NCI-H1930 (cell line): ENCODE measurements at regions not wholly inside any gene's neighbourhood (a gene's known extent, or its start where the extent isn't known, plus 50 kb on each side); places are given as distances from the start of the nearest gene placed in this dataset.
"Not testable (repeated sequence)": the region's sequence is repeated elsewhere in the genome, so short reads cannot be mapped to it uniquely, and the experiment has no call there.

Source experiments
- DNase-seq, 2 experiments: peaks; one replicate each; lab custom pipeline; 2025; lab: John Stamatoyannopoulos, UW

DNA sequence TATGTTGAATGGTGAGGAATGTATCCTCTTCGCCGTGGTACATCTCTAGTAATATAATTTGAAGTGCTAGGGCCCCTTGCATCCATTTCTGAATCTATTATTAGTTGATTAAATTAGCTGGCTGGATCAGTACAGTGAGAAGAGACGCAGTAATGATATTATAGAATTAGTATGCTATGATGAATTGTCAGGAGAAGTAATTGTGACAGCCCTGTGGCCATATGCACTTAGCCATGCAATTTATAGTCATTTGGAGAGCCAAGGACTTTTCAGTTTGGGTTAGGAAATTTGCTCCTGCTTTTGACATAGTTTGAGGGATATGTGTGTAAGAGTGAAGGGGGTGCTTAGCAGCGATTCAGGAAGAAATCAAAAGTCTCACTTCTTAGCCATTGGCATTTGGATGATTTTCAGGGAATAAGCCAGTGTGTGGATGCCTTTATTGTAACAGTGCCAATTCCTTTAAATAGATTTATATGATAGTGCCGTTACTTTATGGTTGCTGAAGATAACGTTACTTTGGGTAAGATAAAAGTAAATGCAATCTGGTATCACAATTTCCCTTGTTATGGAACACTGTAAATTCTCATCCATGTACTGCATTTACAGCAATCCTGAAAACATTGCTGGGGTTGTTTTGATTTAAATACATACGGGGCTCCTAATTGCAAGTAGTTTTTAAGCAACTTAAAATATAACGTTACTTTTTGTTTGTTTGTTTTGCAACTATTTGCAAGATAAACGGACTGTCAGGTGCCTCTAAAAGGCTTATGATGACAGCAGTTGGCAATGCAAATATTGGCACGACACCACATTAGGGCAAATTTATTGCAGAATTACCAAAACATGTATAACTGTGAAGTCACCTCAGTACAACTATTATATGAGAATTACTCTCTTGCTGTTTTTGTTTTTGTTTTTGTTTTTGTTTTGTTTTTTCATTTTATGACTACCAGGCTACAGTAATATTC lies 875.4 kb upstream of the WWC1 start:
- no peak for DNase-seq

DNA sequence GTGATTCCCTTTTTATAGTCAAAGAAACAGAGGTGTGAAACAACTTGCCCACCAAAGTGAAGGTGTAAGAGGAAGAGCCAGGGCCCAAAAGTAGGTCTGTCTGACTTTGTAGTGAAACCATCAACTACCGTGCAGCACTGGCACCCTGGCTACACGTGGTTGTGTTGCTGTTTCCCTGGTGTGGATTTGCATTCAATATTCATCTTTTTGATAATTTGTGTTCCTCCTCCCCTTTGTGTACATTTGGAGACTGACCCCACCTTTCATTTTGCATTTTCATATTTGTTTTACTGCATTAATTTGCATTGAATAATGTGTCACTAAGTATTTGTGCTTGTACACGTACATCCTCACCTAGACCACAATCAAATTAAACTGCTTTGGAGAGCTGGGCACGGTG lies 873.8 kb upstream of the WWC1 start:
- DNase-seq, result no peak

DNA sequence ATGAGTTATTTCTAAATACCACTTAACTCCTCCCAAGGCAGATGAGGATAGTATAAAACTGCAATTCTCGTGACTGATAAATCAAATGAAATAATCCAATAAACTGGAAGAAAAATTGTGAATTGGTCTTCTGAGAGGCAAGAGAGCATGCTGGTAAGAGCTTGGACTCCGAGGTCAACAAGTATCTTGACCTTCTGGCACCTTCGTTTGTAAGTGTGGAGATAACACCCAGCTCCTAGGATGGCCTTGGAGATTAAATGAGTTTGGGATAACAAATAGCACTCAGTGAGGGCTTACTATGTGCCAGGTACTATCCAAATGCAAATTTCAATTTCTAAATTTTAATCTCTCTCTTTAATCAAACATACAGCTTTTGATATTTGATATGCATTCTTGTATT lies 866.3 kb upstream of the WWC1 start:
- DNase-seq, result no peak

DNA sequence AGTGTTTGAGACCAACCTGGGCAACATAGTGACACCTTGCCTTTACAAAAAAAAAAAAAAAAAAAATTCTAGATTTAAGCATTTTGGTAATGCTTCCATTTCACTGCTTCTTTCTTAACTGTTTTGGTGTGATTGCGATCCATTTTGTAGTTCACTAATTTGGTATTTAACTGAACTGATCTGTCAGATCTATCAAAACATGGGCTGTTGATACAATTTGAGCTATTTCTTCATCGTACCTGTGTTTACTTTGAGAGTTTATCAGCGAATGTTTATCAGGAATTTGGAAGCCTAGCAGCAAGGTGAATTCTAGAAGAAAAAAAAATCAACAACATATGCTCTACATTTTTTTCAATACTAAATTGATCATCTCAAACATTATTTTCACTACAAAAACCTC lies 864.9 kb upstream of the WWC1 start:
- DNase-seq, result no peak

DNA sequence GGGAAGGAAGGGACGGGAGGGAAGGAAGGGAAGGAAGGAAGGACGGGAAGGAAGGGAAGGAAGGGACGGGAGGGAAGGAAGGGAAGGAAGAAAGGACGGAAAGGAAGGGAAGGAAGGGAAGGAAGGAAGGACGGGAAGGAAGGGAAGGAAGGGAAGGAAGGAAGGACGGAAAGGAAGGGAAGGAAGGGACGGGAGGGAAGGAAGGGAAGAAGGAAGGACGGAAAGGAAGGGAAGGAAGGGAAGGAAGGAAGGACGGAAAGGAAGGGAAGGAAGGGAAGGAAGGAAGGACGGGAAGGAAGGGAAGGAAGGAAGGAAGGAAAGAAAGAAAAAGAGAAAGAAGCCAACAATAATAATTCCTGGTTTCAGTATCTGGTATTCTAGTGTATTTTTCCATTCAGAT lies 863.8 kb upstream of the WWC1 start:
- not testable (repeated sequence) for DNase-seq

DNA sequence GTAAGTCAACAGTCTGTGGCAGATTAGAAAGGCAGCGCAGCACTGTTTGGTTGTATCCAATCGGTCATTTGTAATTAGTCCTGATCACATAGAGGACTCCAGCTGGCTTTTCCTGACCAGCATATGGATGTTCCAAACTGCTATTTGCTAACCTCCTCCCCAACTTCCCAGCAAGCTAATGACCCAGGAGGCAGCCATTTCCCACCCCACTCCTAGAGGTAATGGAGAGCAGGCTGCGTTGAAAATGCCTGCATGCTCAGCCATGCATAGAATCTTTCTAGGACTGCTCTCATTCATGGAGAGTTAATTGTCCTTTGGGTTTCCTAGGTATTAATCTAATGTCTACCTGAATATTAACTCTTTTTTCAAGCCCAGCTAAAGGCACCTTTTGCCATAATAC lies 850.6 kb upstream of the WWC1 start:
- DNase-seq, result no peak

DNA sequence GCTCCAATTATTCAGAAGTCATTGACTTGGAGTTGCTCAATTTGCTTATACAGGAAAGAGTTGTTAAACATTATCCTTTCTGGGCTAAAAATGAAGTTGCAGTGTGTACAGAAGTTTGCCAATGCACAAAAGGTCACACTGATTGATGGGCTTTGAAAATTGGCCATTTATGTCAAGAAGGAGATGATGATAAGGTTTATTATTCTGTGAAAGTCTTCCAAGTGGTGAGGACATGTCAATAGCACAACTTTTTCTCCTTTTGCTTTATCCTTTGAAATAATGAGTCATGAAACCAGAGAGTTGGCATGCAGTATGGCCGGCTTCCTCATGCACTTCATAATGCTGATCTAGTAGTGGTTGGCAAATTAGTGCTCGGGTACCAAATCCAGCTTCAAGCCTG lies 848.5 kb upstream of the WWC1 start:
- DNase-seq, result no peak

DNA sequence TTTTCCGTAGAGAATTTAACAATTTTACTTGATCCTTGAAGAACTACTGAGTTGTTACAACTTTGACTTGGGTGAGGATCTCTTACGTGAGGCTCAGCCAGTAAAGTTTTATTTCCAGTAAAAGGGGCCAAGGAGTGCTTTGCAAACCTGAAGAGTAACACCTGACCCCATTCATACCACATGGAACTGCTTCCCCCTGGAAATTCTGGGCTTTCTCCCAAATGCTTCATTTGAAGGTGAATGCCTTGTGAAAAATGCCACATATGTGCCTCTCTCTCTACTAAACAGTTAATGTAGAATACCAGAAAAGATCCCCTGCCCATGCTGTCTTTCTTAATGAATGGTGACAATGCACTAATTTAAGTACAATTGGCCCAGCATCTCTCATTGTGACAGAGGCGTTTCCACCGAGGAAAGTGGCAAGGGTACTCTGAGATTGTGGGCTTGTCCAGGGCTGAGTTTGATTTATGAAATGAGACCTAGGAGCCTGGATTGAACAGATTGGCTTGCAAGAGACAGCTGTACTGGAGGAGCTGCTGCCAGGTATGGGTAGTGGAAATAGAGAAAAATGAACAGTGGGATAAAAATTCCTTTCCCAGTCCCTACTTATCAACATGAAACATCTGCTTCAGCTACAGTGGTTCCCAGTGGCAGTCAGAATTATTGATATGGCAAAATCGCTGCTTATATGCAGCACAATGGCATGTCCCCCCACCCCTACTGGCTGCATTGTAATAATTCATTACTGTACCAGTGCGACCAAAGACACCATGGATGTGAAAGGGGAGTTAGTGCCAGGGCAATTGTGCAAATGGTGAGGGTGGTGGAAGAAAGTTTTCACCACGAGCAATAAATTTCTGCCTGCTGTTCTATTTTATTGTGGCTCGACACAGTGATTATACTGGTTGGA lies 843.7 kb upstream of the WWC1 start:
- DNase-seq, result no peak

DNA sequence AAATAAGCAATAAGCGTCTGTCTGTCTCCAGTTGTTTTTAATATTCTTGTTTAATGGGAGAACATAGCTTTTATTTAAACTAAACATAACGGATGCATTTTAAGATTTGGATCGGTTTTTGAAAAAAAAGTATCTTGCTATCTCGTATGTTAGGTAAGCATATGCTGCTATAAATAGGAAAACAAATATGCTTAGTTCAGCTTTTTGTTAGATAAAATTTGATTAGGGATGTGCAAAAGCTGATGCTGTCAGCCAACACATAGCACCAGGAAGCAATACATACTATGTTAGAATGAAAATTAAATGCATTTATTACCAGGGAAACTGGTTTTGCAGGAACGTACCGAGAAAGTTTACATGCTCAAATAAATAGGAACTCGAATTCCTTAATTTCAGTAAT lies 843.1 kb upstream of the WWC1 start:
- DNase-seq, result no peak

DNA sequence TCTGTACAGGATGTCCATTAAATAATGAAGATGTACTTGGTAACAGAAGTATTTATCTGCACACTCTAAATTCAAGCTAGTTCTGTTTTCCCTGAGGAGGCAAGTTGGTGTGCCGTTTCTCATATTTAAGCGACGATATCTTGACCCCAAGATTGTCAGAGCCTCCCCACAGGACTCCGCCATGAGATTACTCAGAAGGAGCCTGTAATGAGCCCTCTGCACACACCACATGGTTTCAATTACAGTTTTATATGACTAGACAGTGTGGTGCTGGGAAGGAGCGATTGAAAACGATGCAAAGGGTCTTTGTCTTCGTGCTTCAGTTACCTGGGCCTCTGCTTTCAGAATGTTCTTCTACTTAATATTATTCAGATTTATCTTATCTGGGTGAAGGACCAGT lies 840.4 kb upstream of the WWC1 start:
- DNase-seq, result no peak

DNA sequence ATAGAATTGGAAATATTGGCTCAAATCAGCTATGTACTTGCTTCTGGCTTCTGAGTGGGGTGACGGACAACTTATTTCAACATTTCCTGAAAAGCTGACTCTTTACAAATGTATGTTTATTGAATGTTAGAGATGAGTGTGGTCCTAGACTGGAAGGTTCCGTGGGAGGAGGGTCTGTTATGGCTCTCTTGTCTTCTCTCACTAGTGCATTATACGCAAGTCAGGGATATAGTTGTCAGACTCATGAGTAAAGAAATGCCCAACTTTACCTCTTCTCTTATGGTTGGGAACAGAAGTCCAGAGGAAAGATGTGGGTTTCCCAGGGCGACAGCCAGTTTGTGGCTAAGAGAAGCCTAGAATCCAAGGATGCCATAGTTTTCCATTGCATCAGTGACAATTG lies 839.3 kb upstream of the WWC1 start:
- DNase-seq, result no peak

DNA sequence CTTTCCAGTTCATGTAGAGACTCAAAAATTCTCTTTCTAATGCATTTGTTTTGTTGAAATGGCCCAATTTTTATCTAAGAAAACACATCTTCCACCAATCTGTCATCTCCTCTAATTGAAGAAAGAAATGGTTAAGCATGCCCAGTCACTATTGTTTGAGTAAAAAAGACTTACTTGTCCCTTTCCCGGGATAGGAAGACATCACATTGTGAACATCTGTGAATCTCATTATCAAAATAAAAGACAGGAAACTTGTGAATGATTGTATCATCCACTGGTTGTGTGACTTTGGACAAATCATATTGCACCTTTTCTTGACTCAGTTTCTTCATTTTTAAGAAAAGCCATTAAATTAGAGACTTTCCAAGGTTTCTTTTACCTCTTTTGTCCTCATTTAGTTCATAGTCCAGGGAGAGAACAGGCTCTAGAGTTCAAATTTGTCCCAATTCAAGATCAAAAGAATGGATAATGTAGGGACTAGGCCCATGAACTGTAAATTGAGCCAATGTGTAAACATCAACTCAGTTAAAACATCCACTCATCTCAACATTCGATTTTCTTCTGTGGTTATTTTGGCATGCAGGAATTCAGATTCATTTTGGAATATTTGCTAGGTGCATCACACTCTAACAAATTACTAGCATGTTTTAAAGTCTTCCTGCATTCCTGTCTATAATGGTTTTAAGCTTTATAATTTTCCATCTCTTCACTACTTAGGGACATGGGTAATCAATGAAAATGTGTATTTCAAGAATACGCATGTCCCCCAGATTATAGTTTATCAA lies 838.0 kb upstream of the WWC1 start:
- no peak for DNase-seq

DNA sequence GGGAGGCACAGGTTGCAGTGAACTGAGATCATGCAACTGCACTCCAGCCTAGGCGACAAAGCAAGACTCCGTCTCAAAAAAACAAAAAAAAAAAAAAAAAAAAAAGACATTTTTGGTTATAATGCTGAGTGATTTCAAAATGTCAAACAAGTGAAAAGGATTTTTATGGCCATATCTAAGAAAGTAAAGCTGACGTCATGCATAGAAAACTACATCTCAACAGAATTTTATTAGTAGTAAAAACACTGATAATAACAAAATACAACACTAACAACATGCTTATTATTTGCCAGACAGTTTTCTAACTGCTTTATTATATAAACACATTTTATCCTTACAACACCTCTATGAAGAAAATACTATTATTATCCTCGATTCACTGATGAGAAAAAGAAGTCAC lies 833.0 kb upstream of the WWC1 start:
- DNase-seq, result no peak

DNA sequence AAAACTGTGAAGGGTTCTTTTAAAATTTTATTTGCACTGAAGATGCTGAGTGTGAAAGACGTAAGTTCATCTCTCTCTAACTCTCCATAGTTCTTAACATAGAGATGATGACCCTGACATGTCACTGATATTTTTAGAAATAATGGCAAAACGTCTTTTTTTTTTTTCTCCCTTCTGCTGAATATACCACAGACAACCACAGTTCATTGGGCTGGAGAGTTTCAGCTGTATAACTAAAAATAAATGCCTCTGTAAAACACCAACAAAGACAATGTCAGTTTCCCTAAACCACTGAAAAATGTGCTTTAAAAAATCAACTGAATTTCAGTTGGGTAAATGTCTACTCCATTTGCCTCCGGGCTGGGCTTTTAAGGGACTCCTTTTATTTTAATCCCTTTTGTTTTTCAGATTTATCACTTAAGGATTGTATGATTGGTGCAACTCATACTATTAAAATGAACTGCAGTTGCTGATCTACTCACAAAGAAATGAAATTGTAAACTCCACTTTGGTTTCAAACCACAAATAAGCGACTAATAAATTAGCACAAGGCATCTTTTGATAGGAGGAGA lies 830.9 kb upstream of the WWC1 start:
- DNase-seq, result no peak

DNA sequence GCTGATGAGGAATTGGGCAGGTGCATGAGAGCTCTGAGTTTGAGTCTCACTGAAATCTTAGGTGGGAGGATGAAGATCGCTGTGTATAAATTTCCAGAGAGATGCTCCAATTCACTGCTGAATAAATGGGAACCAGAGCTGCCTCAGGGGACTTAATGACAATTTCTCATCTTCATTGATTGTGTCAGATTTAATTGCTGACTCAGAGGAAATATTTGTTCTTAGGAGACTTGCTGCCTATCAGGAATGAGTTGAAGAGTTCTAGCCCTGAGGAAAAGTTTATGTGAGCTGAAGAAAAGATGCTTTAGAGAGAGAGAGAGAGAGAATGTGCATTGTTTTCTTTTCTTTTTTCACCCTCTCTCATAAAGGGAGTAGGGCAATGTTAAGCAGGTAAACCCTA lies 827.5 kb upstream of the WWC1 start:
- DNase-seq, result no peak

DNA sequence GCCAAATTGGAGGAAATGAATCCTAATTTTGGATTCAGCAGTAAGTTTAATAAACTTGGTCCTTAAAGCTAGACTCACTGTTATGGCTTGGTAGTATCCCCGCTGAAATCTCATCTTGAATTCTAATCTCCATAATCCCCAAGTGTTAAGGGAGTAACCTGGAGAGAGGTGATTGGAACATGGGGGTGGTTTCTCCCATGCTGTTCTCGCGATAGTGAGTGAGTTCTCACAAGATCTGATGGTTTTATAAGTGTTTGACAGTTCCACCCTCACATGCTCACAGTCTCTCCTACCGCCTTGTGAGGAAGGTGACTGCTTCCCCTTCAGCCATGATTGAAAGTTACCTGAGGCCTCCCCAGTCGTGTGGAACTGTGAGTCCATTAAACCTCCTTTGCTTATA lies 824.5 kb upstream of the WWC1 start:
- no peak for DNase-seq

DNA sequence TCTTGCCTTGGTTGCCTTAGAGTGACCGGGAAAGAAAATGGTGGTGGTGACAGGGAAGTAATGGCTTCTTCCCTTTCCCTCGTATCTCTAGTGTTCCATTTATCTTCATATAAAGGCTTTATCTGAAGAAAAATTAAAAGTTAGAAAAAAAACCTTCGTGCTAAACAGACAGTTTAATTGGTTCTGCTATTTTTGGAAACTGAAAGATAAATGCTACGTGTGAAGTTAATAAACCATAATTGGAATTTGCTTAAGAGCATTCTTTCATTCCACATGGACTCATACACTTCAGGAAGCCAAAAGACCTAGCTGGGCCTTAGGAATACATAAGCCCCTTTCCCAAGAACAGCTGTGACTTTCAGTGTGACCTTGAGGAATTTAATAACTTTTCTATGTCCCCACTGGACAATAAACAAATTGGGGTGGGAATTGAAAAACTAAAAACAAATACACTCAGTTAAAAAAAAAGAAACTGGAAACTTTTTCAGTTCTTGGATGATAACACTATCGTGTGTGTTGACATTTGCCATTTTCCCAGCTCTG lies 818.8 kb upstream of the WWC1 start:
- no peak for DNase-seq

DNA sequence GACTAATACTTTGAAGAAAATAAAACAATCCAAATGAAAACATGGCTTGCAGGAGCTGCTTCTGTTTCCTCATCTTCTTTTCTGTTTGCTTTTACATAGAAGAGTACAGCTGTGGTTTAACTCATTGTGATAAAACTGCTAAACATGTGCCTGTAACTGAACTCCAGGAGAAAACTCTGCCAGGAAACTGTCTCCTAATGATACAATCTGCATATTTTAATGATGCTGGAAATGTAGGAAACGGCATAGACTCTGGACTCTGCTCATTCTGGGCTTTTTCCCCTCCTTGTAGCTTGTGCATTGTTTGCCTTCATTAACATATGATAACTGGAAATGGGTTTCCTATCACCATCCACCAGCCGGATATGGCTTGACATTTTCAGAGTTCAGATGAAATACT lies 813.3 kb upstream of the WWC1 start:
- DNase-seq, result no peak

DNA sequence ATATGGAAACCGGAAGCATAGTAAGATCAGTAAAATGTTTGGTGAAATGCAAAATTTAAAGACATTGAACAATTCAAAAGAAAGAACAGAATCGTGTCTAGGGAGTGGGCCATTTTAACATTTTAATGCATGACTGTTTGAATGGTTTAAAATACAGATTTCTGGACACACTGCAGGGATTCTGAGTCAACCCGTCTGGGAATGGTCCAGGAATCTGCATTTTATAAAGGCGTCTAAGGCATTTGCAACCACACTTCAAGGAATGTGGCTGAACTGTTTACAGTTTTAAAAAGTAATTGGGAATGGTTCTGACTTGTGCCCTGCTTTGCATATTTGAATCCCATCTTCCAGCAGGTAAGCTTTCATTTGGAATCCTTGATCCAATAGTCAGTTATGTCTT lies 811.7 kb upstream of the WWC1 start:
- DNase-seq, result no peak

DNA sequence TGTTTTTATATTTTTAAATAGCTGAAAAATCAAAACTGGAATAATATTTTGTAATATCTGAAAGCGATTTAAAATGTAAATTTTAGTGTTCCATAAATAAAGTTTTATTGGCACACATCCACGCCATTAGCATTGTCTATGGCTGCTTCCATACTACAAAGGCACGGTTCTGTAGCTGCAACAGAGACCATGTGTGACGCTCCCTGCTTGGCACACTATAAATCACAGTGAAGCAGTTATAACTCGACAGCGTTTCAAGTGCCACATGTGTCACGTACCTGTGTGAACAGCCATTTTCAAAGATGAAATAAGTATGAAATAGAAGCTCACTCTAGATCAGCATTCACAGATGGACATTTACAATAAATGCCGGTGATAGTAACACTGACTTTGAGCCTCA lies 810.1 kb upstream of the WWC1 start:
- DNase-seq, result no peak

DNA sequence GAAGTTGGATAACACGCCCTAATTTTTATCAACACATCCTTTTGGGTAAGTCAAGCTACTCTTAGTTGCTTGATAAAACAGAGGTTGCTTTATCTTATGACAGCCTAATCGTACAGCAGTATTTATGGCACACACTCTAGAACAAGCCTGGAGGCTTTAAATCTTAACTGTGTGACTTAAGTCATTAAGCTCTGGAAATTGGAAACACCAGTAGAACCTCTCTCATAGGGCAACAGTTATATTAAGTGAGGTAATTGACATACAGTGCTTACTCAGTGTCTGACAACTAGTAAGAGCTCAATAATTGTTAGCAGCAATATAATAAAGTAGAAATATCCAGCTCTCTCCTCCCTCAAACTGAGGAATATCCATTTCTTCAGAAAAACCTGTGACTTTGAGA lies 808.9 kb upstream of the WWC1 start:
- DNase-seq, result no peak
